ENCODE measurements at regions not wholly inside any gene's neighbourhood (a gene's known extent, or its start where the extent isn't known, plus 50 kb on each side); places are given as distances from the start of the nearest gene placed in this dataset.

DNA sequence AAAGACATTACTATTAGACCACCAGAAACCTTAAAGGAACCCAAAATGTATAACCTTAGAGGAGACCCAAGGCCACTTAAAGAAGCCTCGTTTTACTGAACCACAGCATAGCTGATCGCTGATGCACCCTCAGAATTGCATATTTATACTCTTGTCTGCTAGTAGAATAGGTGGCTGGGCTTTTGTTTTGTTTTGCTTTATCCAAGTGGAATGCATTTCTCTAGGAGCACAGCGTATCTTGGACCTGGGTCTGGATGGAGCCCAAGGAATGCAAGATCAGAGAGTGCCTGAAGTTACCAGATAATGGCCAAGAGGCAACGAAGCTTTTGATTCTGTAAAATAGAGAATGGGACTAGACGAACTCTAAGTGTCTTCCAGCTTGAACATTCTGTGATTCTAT, 129.2 kb upstream of the COL8A1 start:
- no peak for ATAC-seq
- Mint-ChIP-seq H3K4me3 (no peak overlapping the region), H3K27ac (no peak overlapping the region), H3K4me1 (ENCODE audit: low read depth) (no peaks in the 10 kb centered on the region), H3K27me3 (ENCODE audit: low read depth) (no peaks in the 10 kb centered on the region), H3K9me3 (ENCODE audit: insufficient read depth) (no peaks in the 10 kb centered on the region), H3K36me3 (ENCODE audit: low read depth) (no peaks in the 10 kb centered on the region)
- CTCF ChIA-PET = no interaction called here
- DNase-seq = no peak
- POLR2A ChIA-PET = no interaction called here

DNA sequence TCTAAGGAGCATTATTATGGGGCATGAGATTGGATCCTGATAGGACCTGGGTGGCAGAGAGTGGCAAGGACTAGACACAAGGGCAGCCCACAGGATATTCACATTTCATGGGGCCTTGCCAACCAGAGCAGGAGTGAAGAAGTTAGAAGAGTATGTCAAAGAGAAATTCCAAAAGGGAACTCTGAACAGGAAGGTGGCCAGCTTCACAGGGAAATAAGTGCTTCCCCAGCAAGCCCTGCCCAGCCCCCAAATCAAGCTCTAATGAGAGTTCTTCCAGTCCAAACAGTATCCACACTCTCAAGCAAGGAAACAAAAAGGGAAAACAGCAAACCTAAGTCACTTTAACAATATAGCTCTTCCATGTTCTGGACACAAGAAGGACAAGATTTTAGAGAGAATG, 130.2 kb upstream of the COL8A1 start:
- H3K27me3 Mint-ChIP-seq (ENCODE audit: low read depth) = no peaks in the 10 kb centered on the region
- POLR2A ChIA-PET = no interaction called here

DNA sequence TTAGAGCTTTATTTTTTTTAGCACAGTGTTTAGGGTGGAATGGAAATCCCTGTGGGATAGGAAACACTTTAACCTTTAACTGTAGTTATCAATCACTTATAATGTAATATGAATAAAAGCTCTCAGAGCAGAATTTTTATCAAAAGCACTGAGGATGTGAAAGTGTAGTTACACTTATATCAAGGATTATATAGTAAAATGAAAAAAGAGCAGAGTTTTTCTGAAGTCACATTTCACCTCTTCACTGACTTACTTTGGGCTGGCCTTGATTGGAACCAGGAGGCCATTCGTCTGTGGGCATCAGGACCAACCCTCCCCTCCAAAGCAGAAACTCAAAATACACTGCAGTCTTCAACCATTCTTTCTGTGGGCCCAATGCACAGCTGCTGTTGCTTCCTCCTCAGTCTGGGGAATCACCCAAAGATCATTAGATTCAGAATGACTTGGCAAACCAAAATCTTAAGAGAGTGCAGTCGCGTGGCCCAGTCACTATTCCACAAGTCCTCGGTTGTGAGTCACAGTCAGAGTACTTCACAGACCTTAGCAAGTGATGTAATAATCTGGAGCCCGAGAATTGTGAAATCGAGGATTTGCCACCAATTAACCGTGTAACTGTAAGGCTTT, 132.6 kb upstream of the COL8A1 start:
- no peak overlapping the region for H3K4me3 Mint-ChIP-seq
- no peaks in the 10 kb centered on the region for H3K36me3 Mint-ChIP-seq (ENCODE audit: low read depth)
- no peak overlapping the region for H3K27ac Mint-ChIP-seq
- ChIA-PET CTCF (no interaction called here), POLR2A (no interaction called here)
- DNase-seq = no peak
- no peaks in the 10 kb centered on the region for H3K9me3 Mint-ChIP-seq (ENCODE audit: insufficient read depth)
- no peak for ATAC-seq
- H3K4me1 Mint-ChIP-seq (ENCODE audit: low read depth) = no peaks in the 10 kb centered on the region
- H3K27me3 Mint-ChIP-seq (ENCODE audit: low read depth) = no peaks in the 10 kb centered on the region

More for the DNA sequence above, 130.2 kb upstream of the COL8A1 start:
- Mint-ChIP-seq H3K9me3 (ENCODE audit: insufficient read depth) (no peaks in the 10 kb centered on the region), H3K4me3 (no peak overlapping the region), H3K27ac (no peak overlapping the region), H3K36me3 (ENCODE audit: low read depth) (no peaks in the 10 kb centered on the region), H3K4me1 (ENCODE audit: low read depth) (no peaks in the 10 kb centered on the region)
- ATAC-seq (no peak), DNase-seq (no peak)
- CTCF ChIA-PET = no interaction called here

DNA sequence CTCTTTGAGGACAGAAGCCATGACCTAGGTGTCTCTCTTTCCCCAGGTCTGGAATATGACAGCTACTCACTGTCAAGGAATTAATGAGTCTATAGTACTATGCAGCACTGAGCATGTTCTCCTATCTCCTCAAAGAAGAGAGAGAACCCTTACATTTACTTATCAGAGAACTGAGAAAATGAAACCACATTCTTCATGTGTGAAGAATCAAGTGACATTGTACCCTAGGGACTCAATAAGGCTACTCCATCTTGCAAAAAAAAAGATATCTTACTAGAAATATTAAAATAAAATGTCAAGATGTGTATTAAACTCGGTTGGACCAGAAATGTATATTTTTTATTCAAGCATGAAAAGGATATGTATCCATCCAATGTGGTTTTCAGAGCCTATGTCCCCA, 133.2 kb upstream of the COL8A1 start:
- no peaks in the 10 kb centered on the region for H3K4me1 Mint-ChIP-seq (ENCODE audit: low read depth)
- no peak overlapping the region for H3K27ac Mint-ChIP-seq
- H3K27me3 Mint-ChIP-seq (ENCODE audit: low read depth) = no peaks in the 10 kb centered on the region
- H3K36me3 Mint-ChIP-seq (ENCODE audit: low read depth) = no peaks in the 10 kb centered on the region
- no peak overlapping the region for H3K4me3 Mint-ChIP-seq
- ATAC-seq (no peak), DNase-seq (no peak)
- no peaks in the 10 kb centered on the region for H3K9me3 Mint-ChIP-seq (ENCODE audit: insufficient read depth)
- ChIA-PET CTCF (no interaction called here), POLR2A (no interaction called here)

DNA sequence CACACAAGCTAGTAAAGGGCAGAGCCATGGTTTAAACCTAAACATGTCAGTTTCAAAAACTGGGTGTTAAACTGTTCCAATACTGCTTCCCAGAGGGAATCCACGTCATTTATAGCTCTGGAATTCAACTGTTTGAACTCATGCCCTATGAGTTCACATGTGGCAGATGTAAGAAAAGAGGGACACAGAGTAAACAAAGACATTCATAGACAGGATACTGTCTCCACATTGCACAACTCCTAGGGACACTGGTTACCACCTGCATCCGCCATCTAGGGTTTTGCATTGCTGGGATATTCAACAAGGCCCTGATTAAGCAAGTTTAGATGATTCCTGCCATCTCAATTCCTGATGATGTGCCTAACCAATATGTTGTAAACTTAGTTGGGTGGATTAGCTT, 134.1 kb upstream of the COL8A1 start:
- POLR2A ChIA-PET = no interaction called here
- Mint-ChIP-seq H3K9me3 (ENCODE audit: insufficient read depth) (no peaks in the 10 kb centered on the region), H3K4me1 (ENCODE audit: low read depth) (no peaks in the 10 kb centered on the region), H3K27me3 (ENCODE audit: low read depth) (no peaks in the 10 kb centered on the region), H3K27ac (no peak overlapping the region), H3K36me3 (ENCODE audit: low read depth) (no peaks in the 10 kb centered on the region), H3K4me3 (no peak overlapping the region)
- ATAC-seq (no peak), DNase-seq (no peak)
- CTCF ChIA-PET = no interaction called here

DNA sequence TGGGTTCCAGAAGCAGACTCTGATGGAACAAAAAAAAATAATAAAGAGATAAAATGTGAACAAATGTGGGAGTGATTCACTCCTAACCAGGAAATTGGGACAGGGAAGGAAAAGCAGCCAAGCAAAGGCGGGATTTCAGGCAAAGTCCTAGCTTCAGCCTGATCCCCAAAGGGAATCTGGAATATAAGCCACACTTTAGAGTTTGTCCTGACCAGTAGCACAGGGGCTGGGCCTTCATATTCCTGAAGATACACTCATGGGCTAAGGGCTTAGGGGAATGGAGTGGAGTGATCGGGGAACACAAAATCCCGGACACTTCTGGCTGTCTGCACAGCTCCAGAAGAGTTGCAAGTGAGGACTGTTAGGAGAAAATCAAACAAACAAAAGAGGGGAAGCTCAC, 135.0 kb upstream of the COL8A1 start:
- no peak for ATAC-seq
- CTCF ChIA-PET = interaction anchor here (1.6 kb wide), 1 partner anchor 183 kb away, joined by 4 read pairs; no protein-coding TSS in a partner anchor
- H3K4me1 Mint-ChIP-seq (ENCODE audit: low read depth) = no peaks in the 10 kb centered on the region
- H3K4me3 Mint-ChIP-seq = no peak overlapping the region
- no peaks in the 10 kb centered on the region for H3K27me3 Mint-ChIP-seq (ENCODE audit: low read depth)
- H3K9me3 Mint-ChIP-seq (ENCODE audit: insufficient read depth) = no peaks in the 10 kb centered on the region
- no peak for DNase-seq
- no peak overlapping the region for H3K27ac Mint-ChIP-seq
- POLR2A ChIA-PET = no interaction called here
- no peaks in the 10 kb centered on the region for H3K36me3 Mint-ChIP-seq (ENCODE audit: low read depth)

DNA sequence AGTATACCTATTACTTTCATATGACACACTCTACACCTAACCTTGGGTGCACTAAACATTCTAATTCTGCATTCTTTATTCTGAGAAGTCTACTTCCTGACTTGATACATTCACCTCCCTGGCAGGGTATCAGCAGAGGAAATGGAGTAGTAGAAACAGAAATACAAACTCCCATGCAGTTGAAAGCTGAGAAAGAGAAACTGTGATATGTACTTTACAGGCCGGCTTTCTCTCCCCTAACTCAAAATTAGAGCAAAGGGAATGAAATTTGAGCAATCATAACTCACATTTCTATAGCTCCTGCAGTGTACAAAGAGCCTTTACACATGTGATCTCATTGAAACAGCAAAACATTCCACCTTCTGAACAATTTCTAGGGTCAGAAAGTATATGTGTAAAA, 135.5 kb upstream of the COL8A1 start:
- Mint-ChIP-seq H3K4me3 (no peak overlapping the region), H3K9me3 (ENCODE audit: insufficient read depth) (no peaks in the 10 kb centered on the region), H3K4me1 (ENCODE audit: low read depth) (no peaks in the 10 kb centered on the region), H3K27ac (no peak overlapping the region), H3K27me3 (ENCODE audit: low read depth) (no peaks in the 10 kb centered on the region), H3K36me3 (ENCODE audit: low read depth) (no peaks in the 10 kb centered on the region)
- DNase-seq (no peak), ATAC-seq (no peak)
- POLR2A ChIA-PET = no interaction called here
- CTCF ChIA-PET = interaction anchor here (1.6 kb wide), 1 partner anchor 183 kb away, joined by 4 read pairs; no protein-coding TSS in a partner anchor

DNA sequence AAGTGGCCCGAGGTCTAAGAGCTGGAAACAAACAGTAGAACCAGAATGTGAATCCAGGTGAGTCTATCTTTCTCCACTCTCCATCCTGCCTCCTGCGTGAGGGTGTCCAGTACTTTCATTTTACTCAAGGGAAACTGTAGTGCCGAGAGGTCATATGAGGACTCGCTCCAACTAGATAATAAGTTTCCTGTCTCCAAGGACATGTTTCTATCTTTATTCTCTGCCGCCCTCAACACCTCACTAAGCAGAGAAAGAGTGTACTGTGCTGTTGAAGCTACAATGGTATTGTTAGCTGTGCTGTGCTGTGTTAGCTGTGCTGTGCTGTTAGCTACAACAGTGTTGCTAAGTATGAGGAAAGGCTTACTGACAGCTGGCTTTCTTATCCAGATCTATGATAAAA, 137.9 kb upstream of the COL8A1 start:
- CTCF ChIA-PET = no interaction called here
- DNase-seq (no peak), ATAC-seq (no peak)
- Mint-ChIP-seq H3K36me3 (ENCODE audit: low read depth) (no peaks in the 10 kb centered on the region), H3K4me3 (no peak overlapping the region), H3K27ac (no peak overlapping the region), H3K4me1 (ENCODE audit: low read depth) (no peaks in the 10 kb centered on the region), H3K27me3 (ENCODE audit: low read depth) (no peaks in the 10 kb centered on the region), H3K9me3 (ENCODE audit: insufficient read depth) (no peaks in the 10 kb centered on the region)
- POLR2A ChIA-PET = no interaction called here

DNA sequence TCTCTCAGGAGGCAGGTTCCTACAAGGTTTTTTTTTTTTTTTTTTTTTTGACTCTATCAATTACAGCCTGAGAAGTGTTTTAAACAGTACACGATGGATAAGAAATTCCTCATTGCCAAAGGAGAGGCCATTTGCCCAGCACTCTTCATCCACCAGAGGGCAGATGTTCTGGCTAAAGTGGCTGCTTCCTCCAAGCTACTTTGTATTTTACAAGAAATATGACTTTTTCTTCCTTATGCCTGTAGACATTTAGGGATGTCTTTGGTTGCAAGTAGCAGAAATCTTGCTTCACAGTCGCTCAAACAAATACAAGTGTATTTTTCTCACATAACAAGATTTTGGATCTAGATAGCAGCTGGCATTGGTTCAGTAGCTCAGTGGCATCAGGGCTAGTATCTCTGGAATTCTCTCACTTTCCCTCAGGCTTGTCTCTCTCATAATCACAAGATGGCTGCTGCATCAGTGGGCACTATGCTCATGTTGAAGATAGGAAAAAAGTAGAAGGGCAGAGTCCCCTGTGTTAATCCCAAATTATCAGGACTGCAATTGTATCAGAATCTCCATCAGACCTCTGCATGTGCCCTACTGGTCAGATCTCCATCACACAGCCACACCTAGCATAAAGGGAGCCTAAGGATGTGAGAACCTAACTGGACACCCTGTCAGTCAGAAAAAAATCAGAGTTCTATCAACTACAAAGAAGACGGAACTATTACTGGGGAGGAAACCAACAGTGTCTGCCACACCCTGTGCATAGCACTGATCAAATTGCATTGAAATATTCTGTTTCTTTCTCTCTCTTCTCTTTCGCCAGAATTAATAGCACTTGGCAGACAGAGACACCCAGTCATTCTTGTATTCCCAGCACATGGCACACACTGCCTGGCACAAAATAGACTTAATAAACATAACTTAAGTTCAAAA, 138.9 kb upstream of the COL8A1 start:
- no peaks in the 10 kb centered on the region for H3K36me3 Mint-ChIP-seq (ENCODE audit: low read depth)
- DNase-seq (no peak), ATAC-seq (no peak)
- no peaks in the 10 kb centered on the region for H3K27me3 Mint-ChIP-seq (ENCODE audit: low read depth)
- H3K9me3 Mint-ChIP-seq (ENCODE audit: insufficient read depth) = no peaks in the 10 kb centered on the region
- POLR2A ChIA-PET = no interaction called here
- H3K4me1 Mint-ChIP-seq (ENCODE audit: low read depth) = no peaks in the 10 kb centered on the region
- H3K27ac Mint-ChIP-seq = no peak overlapping the region
- CTCF ChIA-PET = interaction anchor here (0.6 to 0.7 kb wide), 2 partner anchors 30 to 122 kb away, joined by 3 to 4 read pairs; no protein-coding TSS in a partner anchor
- H3K4me3 Mint-ChIP-seq = no peak overlapping the region

DNA sequence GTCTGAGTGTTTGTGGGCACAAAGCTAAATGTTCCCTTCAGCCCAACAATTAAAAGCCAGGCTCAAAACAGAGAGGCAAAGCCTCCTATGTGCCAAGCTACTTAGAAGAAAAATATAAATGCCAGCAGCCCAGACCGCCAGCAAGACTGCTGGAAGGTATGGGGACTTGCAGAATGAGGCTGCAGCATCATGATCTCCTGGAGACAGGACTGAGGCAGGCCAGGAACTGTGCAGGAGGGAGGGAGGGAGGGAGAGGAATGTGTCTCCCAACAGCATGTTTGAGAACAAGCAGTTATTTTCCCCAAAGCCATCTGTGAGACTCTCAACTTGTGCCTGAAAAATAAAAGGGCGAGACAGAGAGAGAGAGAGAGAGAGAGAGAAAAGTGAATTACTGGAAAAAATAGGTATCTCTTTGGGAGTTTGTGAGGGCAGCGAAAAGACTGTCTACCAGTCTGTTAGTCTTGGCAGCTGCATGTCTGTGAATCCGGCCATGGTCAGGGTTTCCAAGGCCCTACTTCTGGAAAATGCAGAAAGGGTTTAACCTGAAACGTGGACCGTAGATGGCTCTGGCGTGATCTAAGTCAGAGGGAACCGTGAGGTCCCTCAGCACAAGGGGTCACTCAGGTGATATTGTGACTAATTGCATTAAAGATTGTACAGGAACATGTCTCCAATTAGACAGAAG, 139.7 kb upstream of the COL8A1 start:
- no peak overlapping the region for H3K27ac Mint-ChIP-seq
- no peaks in the 10 kb centered on the region for H3K27me3 Mint-ChIP-seq (ENCODE audit: low read depth)
- ChIA-PET POLR2A (no interaction called here), CTCF (interaction anchor here (0.7 kb wide), 1 partner anchor 123 kb away, joined by 4 read pairs; no protein-coding TSS in a partner anchor)
- no peaks in the 10 kb centered on the region for H3K4me1 Mint-ChIP-seq (ENCODE audit: low read depth)
- no peak for DNase-seq
- no peaks in the 10 kb centered on the region for H3K9me3 Mint-ChIP-seq (ENCODE audit: insufficient read depth)
- no peak for ATAC-seq
- H3K4me3 Mint-ChIP-seq = no peak overlapping the region
- H3K36me3 Mint-ChIP-seq (ENCODE audit: low read depth) = no peaks in the 10 kb centered on the region

DNA sequence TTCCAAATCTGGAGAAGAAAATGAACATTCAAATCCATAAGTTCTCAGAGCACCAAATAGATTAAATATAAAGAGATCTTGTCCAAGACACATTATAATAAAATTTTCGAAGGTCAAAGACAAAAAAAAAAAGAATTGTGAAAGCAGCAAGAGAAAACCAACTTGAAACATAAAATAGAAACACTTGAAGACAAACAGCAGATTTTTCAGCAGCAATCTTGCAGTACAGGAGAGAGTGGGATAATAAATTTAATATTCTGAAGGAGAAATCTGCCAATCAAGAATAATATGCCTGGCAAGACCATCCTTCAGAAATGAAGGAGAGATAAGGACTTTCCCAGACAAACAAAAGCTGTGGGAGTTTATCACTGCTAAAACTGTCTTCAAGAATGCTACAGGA, 150.5 kb upstream of the COL8A1 start:
- H3K27ac Mint-ChIP-seq = no peak overlapping the region
- no peaks in the 10 kb centered on the region for H3K9me3 Mint-ChIP-seq (ENCODE audit: insufficient read depth)
- no peak for DNase-seq
- ChIA-PET CTCF (no interaction called here), POLR2A (no interaction called here)
- no peak overlapping the region for H3K4me3 Mint-ChIP-seq
- H3K4me1 Mint-ChIP-seq (ENCODE audit: low read depth) = no peaks in the 10 kb centered on the region
- ATAC-seq = no peak
- no peaks in the 10 kb centered on the region for H3K36me3 Mint-ChIP-seq (ENCODE audit: low read depth)
- H3K27me3 Mint-ChIP-seq (ENCODE audit: low read depth) = no peaks in the 10 kb centered on the region

DNA sequence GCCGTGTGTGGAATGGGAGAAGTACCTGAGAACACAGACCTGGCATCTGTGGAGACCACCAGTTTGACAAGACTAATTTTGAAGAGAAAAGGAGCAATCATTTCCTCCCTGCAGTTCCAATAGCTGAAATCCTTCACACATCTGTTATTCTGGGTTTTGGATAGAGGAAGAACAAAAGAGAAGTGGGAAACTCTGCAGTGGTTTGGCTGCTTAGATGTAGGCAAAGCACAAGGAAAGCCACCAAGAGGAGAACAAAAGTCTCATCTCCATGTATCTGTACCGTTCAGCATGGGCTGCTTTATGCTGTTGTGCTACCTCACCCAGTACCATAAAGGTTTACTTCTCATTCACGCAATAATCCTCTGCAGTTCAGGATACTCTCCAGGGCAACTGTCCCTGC, 153.1 kb upstream of the COL8A1 start:
- H3K27ac Mint-ChIP-seq = no peak overlapping the region
- no peaks in the 10 kb centered on the region for H3K9me3 Mint-ChIP-seq (ENCODE audit: insufficient read depth)
- ChIA-PET CTCF (no interaction called here), POLR2A (no interaction called here)
- ATAC-seq (no peak), DNase-seq (no peak)
- H3K27me3 Mint-ChIP-seq (ENCODE audit: low read depth) = no peaks in the 10 kb centered on the region
- no peaks in the 10 kb centered on the region for H3K4me1 Mint-ChIP-seq (ENCODE audit: low read depth)
- no peaks in the 10 kb centered on the region for H3K36me3 Mint-ChIP-seq (ENCODE audit: low read depth)
- no peak overlapping the region for H3K4me3 Mint-ChIP-seq
